ENCODE measurements at regions not wholly inside any gene's neighbourhood (a gene's known extent, or its start where the extent isn't known, plus 50 kb on each side); places are given as distances from the start of the nearest gene placed in this dataset.

DNA sequence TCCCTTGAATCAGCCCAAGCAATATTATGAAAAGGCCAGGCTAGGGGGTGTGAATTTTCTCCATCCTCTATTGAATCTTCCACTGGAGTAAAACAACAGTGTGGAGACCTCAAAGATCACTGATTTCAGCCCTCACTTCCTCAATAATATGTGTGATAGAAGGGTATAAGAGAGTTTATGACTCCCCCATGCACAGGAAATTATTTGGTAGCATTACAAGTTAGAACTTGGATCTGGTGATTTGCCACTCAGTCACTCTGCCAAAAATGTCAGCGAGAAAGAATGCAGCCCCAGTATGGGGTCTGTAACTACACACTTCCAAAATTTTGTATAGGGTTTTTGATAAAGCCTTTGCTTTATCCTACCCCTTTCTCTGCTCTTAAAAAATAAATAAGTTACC is 81.0 kb upstream of the KCNMB2 start:
- no peak for DNase-seq

DNA sequence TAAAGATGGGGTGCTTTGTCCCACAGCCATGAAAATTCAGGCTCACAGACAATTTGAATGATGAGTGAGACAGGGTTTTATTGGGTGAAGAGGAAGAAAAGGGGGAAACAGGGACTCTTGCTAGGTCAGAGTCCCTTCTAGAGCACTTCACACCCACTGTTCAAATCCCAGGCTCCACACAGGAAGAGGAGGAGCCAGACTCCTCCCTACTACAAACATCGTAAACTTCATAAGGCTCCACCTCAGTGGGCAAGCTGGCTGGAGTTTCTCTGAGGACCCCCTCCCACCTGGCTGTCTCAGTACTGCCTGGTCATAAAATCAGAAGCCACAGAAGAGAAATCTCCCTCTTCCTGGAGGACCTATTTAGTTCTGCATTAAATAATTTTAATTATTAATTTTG is 80.3 kb upstream of the KCNMB2 start:
- no peak for DNase-seq

DNA sequence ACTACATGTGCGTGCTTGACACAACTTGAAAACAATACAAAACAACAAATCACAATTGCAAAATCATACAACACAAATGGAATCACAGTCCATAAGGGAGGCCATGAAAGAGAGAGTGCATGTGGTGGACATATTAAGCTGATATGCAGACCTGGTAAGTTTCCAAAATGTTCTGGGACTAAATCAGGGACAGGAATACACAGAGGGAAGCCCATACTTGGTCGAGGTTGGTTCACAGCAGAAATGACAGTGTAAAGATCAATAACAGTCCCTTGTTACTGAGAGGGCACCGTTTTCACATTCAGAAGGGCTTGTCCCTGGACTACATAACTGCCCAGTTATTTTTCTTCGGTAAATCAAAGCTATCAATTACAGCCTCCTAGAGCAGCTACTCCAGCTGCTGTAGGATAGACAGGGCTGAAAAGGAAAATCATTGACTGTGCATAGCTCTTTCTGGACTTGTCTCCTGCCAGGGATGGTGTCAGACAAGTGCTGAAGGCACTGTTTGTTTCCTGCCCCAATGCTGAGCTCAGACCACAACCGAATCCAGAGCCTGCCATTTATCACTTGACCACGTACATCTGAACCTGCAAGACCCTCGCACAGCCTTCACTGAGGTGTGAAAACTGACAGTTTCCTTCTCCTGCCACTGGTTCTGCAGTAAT is 79.5 kb upstream of the KCNMB2 start:
- DNase-seq, result no peak

DNA sequence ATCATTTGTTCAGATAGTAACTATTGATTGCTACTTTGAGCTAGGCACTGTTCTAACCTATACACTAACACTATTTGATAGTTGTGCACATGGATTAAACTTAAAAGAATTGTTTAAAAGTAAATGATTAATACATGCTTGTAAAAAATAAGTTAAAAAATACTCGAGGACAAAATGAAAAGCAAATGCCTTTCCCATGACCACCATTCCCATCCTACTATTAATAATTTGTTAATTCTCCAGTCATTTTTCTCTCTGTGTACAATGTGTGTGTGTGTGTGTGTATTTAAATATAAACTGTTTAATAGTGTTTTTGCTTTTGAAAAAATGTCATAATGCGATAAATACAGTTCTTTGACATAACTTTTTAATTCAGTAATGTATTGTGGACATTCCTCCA is 78.7 kb upstream of the KCNMB2 start:
- no peak for DNase-seq

DNA sequence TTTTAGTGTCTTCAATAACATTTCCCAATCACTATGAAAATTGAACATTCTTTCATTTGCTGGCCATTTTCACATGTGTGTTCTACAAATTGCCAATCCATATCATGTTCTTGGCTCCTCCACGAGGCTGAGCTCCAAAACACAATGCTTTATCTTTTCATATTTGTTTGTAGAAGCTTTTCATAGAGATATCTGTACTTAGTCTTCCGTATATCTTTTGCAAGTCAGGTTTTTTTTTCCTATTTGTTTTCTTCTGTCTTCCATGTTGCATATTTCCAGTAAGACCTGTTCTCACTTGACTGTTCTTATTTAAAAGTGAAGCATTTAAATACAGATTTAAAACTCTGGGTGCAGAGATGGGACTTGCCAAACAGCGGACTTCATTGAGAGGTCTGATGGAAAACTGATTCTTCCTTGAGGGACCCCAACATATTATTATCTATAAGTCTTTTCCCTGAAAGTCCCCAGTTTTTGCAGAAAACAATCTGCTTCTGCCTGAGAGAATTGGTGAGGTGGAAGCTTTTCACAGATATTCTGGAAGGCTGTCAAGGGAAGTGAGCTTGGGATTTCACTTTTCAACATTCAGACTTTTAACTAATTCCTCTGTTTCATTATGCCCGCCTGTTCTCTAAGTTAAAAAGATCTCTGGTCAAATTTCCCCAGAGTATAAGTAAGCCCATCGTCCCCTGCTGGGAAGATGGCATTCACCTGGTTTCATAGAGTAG is 77.8 kb upstream of the KCNMB2 start:
- no peak for DNase-seq

DNA sequence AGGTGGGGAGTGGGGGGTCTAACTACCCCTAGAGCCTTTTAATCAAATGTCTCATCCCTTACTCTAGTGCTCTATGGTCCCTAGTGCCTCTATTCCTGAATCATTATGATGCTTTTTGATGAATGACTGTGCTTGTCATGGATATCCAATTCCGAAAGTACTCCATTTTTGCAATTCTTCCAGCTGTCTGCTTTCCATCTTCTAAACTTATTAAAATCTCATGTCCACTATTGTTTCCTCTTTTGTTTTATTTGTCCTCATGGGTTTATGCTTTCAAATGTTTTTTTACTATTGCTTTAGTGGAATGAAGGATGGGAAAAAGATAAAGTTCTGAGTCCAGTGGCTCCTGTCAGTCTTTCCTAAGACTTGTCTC is 77.2 kb upstream of the KCNMB2 start:
- no peak for DNase-seq

DNA sequence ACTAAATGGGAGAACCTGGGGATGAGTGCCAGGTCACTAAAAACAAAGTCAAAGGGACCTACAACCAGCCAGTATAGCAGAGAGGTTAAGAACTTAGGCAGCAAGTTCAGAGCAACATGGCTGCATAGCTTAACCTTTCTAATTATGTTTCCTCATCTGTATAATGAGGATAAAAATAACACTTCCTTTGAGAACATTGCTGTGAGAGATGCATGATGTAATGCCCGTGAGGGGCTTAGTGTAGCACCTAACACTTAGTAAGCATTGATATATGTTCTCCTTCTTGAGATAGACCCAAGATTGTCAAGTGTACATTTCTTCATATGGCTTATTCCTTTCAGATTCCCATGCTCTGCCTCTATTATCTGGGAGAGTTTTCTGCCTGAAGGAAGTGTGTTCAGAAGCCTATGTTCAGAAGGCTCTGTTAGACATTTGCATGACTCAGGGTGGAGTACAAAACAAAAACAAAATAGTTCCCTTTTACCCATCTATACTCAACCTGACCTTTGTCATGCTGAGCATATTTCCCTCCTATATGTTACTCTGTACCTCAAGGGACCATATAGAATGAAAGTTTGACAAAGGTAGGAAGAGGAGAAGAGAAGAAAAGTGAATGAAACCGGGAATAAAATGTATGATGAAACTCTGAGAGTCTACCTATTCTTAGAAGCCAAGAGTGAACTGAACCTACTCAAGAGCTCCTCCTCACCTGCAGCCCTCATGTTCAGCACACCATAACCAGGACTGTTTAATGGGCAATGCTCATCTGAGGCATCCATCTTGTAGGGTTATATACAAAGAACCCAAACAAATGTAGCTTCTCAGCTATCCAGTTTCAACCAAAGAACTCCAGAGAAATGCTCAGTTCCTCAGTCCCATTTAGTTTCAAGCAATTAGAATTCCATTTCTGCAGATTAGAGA is 70.7 kb upstream of the KCNMB2 start:
- DNase-seq, result no peak

DNA sequence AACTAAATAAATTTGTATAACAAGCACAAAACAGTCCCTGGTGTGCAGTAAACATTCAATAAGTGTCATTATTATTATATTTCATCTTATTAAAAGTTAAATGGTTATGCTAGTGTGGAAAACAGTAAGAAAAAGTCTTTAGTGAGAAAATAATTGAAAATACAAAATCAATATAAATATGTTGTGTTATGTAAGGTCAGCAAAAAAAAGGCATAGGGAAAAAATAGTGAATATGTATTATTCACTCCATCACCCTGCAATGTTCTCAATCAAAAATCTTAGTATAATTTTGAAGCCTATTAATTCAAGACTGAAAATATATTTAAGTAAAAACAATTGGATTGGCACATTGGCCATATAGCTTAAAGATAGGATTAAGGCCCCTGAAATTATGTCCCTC is 63.3 kb upstream of the KCNMB2 start:
- no peak for DNase-seq

DNA sequence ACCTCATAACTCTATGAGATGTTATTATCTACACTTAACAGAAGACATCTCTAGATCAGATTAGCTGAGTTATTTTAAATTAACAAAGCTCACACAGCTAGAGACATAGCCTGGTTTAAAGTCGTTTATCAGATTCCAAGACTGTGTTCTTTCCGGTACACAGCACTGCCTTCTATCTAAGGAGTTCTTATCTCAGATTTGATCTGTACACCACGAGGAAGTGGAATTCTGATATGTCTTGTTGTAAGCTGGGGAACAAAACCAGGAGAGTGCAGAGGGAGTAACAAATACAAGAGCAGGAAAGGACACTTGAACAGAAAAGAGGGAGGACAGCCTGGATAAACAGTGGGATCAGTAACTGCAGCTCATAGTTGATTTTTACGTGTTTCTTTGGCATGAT is 61.7 kb upstream of the KCNMB2 start:
- no peak for DNase-seq

DNA sequence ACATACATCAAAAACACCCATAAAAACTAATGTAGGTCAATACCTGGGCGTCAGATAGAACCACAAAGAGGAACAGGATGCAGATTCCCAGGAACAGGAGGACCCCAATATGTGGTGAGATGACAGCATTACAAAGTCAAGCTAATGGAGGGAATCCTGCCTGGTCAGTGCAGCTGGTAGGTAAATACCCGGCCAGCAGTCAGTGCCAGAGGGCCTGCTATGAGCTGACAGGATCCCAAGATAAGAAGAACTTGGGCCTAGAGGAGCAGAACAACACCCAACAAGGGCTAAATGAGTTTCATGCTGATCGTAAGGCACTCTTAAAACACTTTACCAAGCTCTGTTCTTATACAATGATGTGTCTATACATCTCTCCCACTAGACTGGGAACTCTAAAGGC is 61.2 kb upstream of the KCNMB2 start:
- no peak for DNase-seq

DNA sequence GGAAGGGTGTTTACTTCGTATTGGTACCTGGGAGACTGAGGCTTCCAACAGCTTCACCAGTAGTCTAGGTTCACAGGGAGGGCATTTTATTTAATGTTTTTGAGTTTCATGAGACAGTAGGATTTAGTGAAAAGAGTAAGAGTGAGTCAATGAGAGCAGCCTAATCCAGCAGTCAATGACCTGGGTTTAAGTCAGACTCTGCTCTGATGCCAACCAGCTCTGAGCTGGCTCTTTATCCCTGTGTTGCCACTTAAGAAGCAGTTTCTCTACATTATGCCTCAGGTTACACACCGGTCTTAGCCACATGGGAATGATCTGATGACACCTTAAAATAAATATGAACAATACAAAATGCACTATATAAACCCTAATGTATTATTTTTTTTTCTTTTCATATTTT is 59.4 kb upstream of the KCNMB2 start:
- DNase-seq, result no peak

DNA sequence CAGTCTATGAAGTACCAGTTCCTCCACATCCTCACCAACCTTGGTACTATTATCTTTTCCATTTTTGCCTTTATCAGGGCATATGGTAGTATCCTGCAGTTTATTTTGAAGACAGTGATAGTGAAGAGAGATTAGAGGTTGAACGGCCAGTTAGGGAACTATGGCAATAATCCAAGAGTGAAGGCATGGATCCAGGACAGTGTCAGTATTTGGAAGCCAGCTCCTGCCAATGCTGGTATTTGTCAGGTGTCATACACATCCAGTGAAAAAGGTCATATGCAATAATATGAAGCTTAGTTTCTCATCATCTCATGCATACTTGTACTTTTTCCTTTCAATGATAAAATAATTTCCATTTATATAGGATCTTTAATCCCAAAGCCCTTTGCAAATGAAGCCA is 56.8 kb upstream of the KCNMB2 start:
- no peak for DNase-seq

DNA sequence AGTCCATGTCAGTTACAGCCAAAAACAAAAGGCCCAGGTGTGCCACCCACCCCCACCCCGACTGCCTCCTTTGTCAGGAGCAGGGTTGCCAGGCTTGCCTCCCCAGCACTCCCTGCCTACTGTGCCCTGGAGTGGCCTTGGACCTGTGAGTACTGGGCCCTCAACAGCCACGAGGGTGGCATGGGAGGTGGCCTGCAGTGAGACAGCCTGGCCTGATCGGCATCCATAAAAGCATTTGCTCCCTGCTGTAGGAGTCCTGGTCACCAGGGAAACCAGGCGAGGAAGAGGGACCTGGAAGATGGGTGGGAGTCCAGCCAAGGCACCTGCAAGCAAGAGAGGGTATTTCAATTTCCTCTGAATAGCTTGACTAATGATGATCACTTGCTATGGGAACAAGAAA is 56.4 kb upstream of the KCNMB2 start:
- no peak for DNase-seq

DNA sequence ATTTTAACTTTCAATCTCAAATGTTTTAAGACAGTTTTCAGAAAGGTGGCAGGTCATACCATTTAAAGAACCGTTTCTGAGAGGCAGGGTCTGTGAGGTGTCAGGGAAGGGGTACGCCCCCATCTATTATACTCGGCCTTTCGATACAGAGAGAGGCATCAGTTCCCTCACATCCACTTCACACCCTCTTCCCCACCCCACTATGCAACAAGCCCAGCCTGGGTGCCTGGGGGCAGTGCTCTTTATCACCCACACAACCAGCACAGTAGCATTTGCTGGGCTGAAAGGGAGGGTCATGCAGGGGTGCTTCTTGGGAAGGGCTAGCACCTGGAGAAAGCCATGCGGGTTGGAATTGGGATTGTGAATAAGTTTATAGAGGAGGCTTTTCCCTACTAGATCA is 56.0 kb upstream of the KCNMB2 start:
- DNase-seq, result no peak

DNA sequence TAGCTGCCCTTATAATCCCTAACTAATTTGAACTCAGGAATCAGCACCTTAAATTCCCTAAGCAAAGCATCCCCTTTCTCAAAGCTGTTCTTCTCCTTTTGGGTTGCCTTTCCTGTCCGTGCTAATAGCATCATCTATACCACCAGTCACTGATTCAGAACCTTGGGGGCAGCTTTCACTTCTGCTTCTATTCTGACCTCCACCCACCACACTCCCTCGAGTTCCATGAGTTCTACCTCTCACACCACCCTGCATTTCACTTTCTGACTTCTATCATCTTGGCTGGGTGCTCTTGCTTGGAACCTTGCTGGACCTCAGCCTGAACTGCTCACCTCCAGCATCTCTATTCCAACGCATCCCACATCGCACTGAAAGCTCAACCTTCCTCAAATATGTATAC is 55.4 kb upstream of the KCNMB2 start:
- DNase-seq, result no peak

DNA sequence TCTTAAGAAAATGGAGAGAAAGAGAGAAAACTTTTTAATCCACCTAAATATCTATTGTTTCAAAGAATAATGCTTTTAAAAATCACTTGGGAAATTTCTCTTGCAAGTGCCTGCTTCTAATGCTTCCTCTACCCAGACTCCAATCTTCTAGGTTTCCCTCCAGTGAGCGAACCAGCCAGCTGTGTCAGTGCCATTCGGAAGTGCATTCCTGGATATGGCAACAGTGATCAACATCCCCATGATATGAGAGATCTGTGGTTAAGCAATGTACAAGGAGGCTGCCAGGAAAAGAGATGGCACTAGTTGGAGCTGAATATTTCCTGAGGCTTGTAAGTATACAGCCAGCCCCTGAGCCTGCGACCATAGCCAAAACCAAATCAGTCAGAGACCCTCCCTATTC is 53.3 kb upstream of the KCNMB2 start:
- no peak for DNase-seq

DNA sequence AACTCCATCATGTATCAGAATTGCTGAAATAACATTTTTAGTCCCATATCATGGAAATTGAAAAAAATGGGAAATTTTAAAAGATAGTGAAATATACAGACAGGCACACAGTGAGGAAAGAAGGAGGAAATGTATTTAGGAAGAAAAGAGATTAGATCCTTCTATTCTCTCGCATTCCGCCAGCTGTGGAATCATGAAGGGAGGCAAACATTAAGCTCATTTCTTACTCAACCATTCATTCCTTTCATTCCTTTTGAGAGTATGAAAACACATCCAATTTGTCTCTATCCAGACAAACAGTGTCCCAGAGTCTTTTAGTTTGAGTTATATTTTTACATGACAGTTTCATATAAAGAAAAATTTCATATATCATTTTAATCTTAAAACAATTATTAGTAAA is 52.5 kb upstream of the KCNMB2 start:
- no peak for DNase-seq

DNA sequence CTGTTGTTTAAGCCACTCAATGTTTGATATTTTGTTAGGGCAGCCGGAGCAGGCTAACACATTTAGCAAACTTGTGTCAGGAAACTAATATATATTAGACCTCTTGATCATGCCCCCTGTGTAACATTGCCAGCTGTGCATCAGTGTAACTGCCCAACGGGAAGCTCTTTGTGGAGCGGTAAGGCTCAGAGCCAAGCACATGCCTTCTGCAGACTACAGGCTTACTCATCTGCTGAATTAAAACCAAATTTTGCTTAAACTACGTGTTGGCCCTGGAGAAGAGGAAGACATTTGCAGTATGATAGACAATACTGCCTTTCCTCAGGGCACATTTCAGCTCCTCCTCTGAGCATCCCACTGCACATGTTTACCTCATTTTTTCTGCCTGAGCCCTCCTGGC is 50.5 kb upstream of the KCNMB2 start:
- DNase-seq, result no peak
